ENCODE measurements at regions not wholly inside any gene's neighbourhood (a gene's known extent, or its start where the extent isn't known, plus 50 kb on each side); places are given as distances from the start of the nearest gene placed in this dataset.

DNA sequence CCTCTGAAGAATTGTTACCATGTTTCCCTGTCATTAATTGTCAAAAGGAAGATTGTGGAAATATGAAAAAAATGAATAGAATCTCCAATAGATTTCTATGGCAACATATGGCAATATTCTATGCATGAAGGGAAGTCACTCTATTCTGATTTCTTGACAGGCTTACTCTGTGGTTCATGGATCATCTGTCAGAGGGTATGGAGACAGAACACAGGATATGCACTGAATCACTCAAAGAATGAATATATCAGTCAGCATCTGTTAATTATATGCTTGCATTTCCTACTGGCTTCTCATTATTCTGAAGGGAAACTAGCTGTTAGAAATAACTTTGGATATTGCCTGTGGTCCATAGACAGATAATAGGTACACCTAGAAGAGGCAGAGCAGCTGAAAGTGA lies 918.9 kb downstream of the DTWD2 start:
- TF ChIP-seq, protein P1, sequence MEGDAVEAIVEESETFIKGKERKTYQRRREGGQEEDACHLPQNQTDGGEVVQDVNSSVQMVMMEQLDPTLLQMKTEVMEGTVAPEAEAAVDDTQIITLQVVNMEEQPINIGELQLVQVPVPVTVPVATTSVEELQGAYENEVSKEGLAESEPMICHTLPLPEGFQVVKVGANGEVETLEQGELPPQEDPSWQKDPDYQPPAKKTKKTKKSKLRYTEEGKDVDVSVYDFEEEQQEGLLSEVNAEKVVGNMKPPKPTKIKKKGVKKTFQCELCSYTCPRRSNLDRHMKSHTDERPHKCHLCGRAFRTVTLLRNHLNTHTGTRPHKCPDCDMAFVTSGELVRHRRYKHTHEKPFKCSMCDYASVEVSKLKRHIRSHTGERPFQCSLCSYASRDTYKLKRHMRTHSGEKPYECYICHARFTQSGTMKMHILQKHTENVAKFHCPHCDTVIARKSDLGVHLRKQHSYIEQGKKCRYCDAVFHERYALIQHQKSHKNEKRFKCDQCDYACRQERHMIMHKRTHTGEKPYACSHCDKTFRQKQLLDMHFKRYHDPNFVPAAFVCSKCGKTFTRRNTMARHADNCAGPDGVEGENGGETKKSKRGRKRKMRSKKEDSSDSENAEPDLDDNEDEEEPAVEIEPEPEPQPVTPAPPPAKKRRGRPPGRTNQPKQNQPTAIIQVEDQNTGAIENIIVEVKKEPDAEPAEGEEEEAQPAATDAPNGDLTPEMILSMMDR (IDR thresholded peaks at IDR 0.05): no peak
- TF ChIP-seq POLR2A (IDR thresholded peaks at IDR 0.05) (no peak), POLR2AphosphoS5 (IDR thresholded peaks at IDR 0.05) (no peak), EP300 (IDR thresholded peaks at IDR 0.05) (no peak)
